HepG2 (cell line): ENCODE measurements at regions not wholly inside any gene's neighbourhood (a gene's known extent, or its start where the extent isn't known, plus 50 kb on each side); places are given as distances from the start of the nearest gene placed in this dataset.

Experiments used
- AFF4 ChIP-seq: sonication (generic); formaldehyde crosslinking; IDR thresholded peaks from 2 replicates; pipeline ENCODE4 v1.4.0; 2020; ENCODE audit warnings: missing genetic modification reagents
- KAT7 ChIP-seq: IDR thresholded peaks from 2 replicates; pipeline ENCODE4 v1.6.1; 2018; ENCODE audit warnings: borderline replicate concordance, missing compliant biosample characterization
- NFKBIZ ChIP-seq: IDR thresholded peaks from 2 replicates; pipeline ENCODE4 v1.6.1; 2018; ENCODE audit warnings: missing genetic modification reagents, missing compliant biosample characterization
- POGZ ChIP-seq: sonication (generic); formaldehyde crosslinking; IDR thresholded peaks from 2 replicates; pipeline ENCODE4 v1.4.0; 2020; ENCODE audit warnings: mild to moderate bottlenecking, missing genetic modification reagents
- RFXAP ChIP-seq: sonication (generic); formaldehyde crosslinking; IDR thresholded peaks from 2 replicates; pipeline ENCODE4 v1.4.0; 2020; ENCODE audit warnings: missing genetic modification reagents, borderline replicate concordance
- SMC3 ChIP-seq: IDR thresholded peaks from 2 replicates; pipeline ENCODE4 v1.6.1; 2011; ENCODE audit warnings: low read length, improper control_type of control experiment
- ZBTB43 ChIP-seq: sonication (generic); formaldehyde crosslinking; conservative IDR thresholded peaks from 2 replicates; pipeline ENCODE4 v1.4.0; 2020; ENCODE audit warnings: missing genetic modification reagents
- ZFP36L2 ChIP-seq: sonication (generic); formaldehyde crosslinking; IDR thresholded peaks from 2 replicates; pipeline ENCODE4 v1.4.0; 2020; ENCODE audit warnings: missing genetic modification reagents
- TF ChIP-seq, protein P1 (sequence below): sonication (generic); formaldehyde crosslinking; IDR thresholded peaks from 2 replicates; pipeline ENCODE4 v1.8.0; 2022; ENCODE audit warnings: low read depth, missing genetic modification reagents

GRCh38 chr1:94636100-94636499, 94.5 kb upstream of the F3 start:
- TF ChIP-seq ZBTB43 (CRISPR knock-in tag) = no peak
- TF ChIP-seq AFF4 = no peak
- no peak for TF ChIP-seq SMC3
- TF ChIP-seq NFKBIZ = no peak
- no peak for TF ChIP-seq KAT7 (CRISPR knock-in tag)
- TF ChIP-seq, protein P1, sequence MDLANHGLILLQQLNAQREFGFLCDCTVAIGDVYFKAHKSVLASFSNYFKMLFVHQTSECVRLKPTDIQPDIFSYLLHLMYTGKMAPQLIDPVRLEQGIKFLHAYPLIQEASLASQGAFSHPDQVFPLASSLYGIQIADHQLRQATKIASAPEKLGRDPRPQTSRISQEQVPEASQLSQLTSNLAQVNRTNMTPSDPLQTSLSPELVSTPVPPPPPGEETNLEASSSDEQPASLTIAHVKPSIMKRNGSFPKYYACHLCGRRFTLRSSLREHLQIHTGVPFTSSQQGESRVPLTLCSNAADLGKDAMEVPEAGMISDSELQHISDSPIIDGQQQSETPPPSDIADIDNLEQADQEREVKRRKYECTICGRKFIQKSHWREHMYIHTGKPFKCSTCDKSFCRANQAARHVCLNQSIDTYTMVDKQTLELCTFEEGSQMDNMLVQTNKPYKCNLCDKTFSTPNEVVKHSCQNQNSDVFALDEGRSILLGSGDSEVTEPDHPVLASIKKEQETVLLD (CRISPR knock-in tag) = no peak
- TF ChIP-seq POGZ (CRISPR knock-in tag) = no peak
- no peak for TF ChIP-seq RFXAP (CRISPR knock-in tag)
- no peak for TF ChIP-seq ZFP36L2
